ENCODE measurements at regions not wholly inside any gene's neighbourhood (a gene's known extent, or its start where the extent isn't known, plus 50 kb on each side); places are given as distances from the start of the nearest gene placed in this dataset.

- Histone ChIP-seq H3K36me3 (ENCODE audit: insufficient read depth) (no peaks in the 10 kb centered on the region), H2AFZ (no peak overlapping the region), H4K20me1 (replicated peaks; ENCODE audit: insufficient read depth) (no peaks in the 10 kb centered on the region), H3K27me3 (ENCODE audit: insufficient read depth) (no peaks in the 10 kb centered on the region), H3K9me2 (ENCODE audit: insufficient read depth) (no peaks in the 10 kb centered on the region; the same call in 1 of the 2 replicates), H3K4me1 (ENCODE audit: insufficient read depth) (0 out of 2 replicates have a peak, but pooled peaks cover 5% of the 10 kb centered on the region), H3K4me2 (no peak overlapping the region), H3K79me2 (replicated peaks; ENCODE audit: insufficient read depth) (no peaks in the 10 kb centered on the region), H3K4me3 (no peak overlapping the region), H3K27ac (ENCODE audit: low read depth) (no peak overlapping the region), H3F3A (replicated peaks; ENCODE audit: low read depth) (no peaks in the 10 kb centered on the region)
- ATAC-seq (no peak), DNase-seq (ENCODE audit: low spot score) (no peak)
- H3K9me3 Mint-ChIP-seq = peaks cover 10% of the 10 kb centered on the region; the same call in 2 of the 3 replicates
- H3K36me3 Mint-ChIP-seq (ENCODE audit: low read depth) = no peaks in the 10 kb centered on the region
- H3K4me3 Mint-ChIP-seq = no peak overlapping the region
- H3K27ac Mint-ChIP-seq = no peak overlapping the region
- H3K27me3 Mint-ChIP-seq (ENCODE audit: insufficient read depth, low read depth, poor library complexity) = peaks cover 2% of the 10 kb centered on the region
- peaks cover 9% of the 10 kb centered on the region for H3K4me1 Mint-ChIP-seq
- TF ChIP-seq EZH2phosphoT487 (IDR thresholded peaks at IDR 0.05; ENCODE audit: unreplicated experiment) (no peak), NANOG (IDR thresholded peaks at IDR 0.05; ENCODE audit: borderline replicate concordance) (no peak), REST (IDR thresholded peaks at IDR 0.05; ENCODE audit: unreplicated experiment) (no peak), POLR2AphosphoS5 (IDR thresholded peaks at IDR 0.05; ENCODE audit: low read depth) (no peak), ZNF462 (CRISPR knock-in tag; IDR thresholded peaks at IDR 0.05) (no peak), ZNF114 (CRISPR knock-in tag; IDR thresholded peaks at IDR 0.05) (no peak)
These were observed 198.9 kb downstream of the ENC1 start for GRCh38 chr5:74441616-74442015.

All from GM23338 (cell line).